ENCODE measurements at regions not wholly inside any gene's neighbourhood (a gene's known extent, or its start where the extent isn't known, plus 50 kb on each side); places are given as distances from the start of the nearest gene placed in this dataset.
A peak's percentile ranks its signal among the peaks of the same experiment; 100 is the strongest.

DNA sequence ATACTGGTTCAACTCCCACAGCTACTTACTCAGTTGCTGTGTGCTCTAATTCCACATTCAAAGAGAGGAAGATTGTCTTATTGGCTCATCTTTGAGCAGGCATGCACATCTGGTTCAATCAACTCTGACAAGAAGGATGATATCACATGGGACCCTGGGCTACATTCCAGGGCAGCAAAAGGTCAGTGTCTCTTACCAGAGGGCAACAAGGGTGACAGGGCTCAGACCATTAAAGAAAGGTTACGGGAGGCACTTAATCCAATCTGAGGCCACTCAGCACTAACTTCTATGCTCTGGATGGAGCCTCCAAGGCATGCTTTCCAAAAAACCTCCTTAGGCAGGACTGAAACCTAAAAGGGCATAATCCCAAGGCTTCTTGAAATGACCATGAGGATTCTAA, 549.4 kb upstream of the API5 start:
- TF ChIP-seq, protein P1, sequence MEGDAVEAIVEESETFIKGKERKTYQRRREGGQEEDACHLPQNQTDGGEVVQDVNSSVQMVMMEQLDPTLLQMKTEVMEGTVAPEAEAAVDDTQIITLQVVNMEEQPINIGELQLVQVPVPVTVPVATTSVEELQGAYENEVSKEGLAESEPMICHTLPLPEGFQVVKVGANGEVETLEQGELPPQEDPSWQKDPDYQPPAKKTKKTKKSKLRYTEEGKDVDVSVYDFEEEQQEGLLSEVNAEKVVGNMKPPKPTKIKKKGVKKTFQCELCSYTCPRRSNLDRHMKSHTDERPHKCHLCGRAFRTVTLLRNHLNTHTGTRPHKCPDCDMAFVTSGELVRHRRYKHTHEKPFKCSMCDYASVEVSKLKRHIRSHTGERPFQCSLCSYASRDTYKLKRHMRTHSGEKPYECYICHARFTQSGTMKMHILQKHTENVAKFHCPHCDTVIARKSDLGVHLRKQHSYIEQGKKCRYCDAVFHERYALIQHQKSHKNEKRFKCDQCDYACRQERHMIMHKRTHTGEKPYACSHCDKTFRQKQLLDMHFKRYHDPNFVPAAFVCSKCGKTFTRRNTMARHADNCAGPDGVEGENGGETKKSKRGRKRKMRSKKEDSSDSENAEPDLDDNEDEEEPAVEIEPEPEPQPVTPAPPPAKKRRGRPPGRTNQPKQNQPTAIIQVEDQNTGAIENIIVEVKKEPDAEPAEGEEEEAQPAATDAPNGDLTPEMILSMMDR (conservative IDR thresholded peaks at IDR 0.05): no peak
- Mint-ChIP-seq H3K27me3 (no peaks in the 10 kb centered on the region), H3K27ac (no peak overlapping the region), H3K4me1 (ENCODE audit: unreplicated experiment) (no peaks in the 10 kb centered on the region), H3K4me3 (no peak overlapping the region), H3K9me3 (no peaks in the 10 kb centered on the region), H3K36me3 (no peaks in the 10 kb centered on the region)
- no peak for DNase-seq (ENCODE audit: extremely low spot score, unreplicated experiment)

DNA sequence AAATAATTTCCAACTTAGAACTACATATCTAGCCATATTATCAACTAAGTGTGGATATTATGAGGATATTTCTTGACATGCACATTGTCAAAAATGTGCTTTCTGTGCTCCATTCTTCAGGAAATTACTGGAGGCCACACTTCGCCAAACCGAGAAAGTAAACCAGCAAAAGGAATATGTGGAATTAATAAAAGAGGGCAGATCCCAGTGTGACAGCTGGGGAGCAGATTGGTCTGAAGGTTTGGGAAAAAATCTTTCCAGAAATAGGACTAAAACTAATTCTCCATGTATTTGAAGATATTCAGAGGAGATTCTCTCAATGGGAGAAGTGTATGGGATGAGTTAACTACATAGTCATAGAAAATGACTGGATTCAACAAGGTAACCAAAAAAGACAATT, 546.9 kb upstream of the API5 start:
- no peaks in the 10 kb centered on the region for H3K36me3 Mint-ChIP-seq
- H3K27me3 Mint-ChIP-seq: no peaks in the 10 kb centered on the region
- no peaks in the 10 kb centered on the region for H3K4me1 Mint-ChIP-seq (ENCODE audit: unreplicated experiment)
- no peak for DNase-seq (ENCODE audit: extremely low spot score, unreplicated experiment)
- H3K27ac Mint-ChIP-seq: no peak overlapping the region
- TF ChIP-seq, protein P1 (conservative IDR thresholded peaks at IDR 0.05): no peak
- no peaks in the 10 kb centered on the region for H3K9me3 Mint-ChIP-seq
- no peak overlapping the region for H3K4me3 Mint-ChIP-seq

DNA sequence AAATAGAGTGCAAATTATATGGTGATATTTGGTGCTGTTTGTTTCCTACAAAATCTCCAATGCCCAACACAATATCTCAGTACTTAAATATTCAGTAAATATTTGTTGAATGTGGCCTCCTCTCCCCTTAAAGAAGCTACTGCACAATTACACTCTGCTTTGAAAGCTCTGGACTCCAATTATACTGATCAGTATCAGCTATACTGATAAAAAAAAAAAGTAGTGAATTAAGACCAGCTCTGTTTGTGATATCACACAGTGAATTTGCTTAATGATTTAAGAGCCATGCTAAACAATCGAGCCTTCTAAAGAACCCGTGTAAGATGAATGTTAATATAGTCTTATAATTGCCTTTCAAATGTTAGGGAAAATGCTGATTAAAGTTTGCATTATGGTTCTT, 543.2 kb upstream of the API5 start:
- no peaks in the 10 kb centered on the region for H3K27me3 Mint-ChIP-seq
- no peak overlapping the region for H3K4me3 Mint-ChIP-seq
- TF ChIP-seq, protein P1 (conservative IDR thresholded peaks at IDR 0.05): no peak
- H3K36me3 Mint-ChIP-seq: no peaks in the 10 kb centered on the region
- no peak overlapping the region for H3K27ac Mint-ChIP-seq
- no peaks in the 10 kb centered on the region for H3K4me1 Mint-ChIP-seq (ENCODE audit: unreplicated experiment)
- no peaks in the 10 kb centered on the region for H3K9me3 Mint-ChIP-seq
- DNase-seq (ENCODE audit: extremely low spot score, unreplicated experiment): no peak

DNA sequence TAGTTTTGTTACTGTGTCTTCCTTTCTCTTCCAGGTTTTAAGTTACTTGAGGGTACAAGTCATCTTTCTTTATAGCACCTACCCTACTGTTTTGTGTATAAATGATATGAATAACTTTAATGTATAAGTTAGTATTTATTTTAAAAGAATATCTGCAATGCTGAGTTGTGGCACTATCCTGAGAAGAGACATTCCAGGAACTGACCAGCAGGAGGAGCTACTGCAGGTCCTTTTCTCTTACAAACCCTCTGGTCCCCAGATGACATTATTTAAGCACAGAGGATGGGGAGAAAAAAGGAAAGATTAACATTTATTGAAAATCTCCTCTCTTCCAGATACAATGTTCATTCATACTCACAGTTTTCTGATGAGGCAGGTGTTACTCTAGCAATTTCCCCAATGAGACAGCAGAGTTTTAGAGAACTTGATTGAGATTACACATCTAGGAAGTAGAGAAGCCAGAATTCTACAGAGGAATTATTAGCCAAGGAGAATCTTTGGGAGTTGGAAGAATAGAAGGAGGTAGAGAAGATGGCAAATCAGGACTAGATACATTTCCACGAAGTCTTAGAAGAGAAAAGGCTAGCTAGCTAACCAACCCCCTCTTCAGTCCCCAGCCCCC, 541.2 kb upstream of the API5 start:
- Mint-ChIP-seq H3K27me3 (no peaks in the 10 kb centered on the region), H3K4me3 (no peak overlapping the region), H3K36me3 (no peaks in the 10 kb centered on the region), H3K9me3 (no peaks in the 10 kb centered on the region), H3K27ac (no peak overlapping the region), H3K4me1 (ENCODE audit: unreplicated experiment) (peaks cover 5% of the 10 kb centered on the region)
- TF ChIP-seq, protein P1 (conservative IDR thresholded peaks at IDR 0.05): peak; percentile 82
- DNase-seq (ENCODE audit: extremely low spot score, unreplicated experiment): no peak

DNA sequence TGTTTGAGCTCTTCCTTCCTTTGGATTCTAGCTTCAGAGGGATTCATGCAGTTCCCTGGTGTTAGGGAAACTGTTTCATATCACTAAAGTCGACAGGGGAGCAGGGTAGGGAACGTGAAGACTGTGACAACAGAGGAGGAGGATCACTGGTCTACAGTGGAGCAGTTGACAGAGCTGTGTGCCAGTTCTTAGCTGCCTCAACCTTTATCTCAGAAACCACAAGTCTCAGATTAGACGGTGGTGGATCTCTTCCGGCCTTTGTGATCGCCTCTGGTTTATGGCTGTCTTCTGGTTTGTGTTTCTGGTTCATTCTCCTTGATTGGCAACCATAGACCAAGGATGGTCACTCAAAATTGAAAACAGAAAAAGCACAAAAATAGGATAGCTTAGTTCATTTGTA, 538.9 kb upstream of the API5 start:
- Mint-ChIP-seq H3K36me3 (no peaks in the 10 kb centered on the region), H3K4me3 (no peak overlapping the region), H3K27me3 (no peaks in the 10 kb centered on the region), H3K27ac (no peak overlapping the region), H3K9me3 (no peaks in the 10 kb centered on the region), H3K4me1 (ENCODE audit: unreplicated experiment) (peaks cover 5% of the 10 kb centered on the region)
- DNase-seq (ENCODE audit: extremely low spot score, unreplicated experiment): no peak
- TF ChIP-seq, protein P1 (conservative IDR thresholded peaks at IDR 0.05): no peak

DNA sequence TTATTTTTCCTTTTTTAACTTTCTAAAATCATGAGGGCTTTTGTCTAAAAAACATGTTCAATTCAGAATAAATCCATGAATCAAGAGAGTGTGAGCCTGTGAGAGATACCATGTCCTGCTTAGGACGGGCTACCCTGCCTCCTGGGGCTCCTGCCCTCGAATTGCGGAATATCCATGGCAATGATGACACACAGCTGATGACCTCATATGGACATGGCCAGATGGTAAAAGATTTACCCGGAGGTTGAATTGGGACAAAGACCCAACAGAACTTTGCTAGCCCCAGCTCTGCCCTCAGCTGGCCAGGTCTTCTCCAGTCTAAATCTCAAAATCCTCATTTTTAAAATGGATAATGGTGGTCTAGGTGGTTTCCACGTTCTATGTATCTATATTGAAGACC, 538.1 kb upstream of the API5 start:
- H3K4me1 Mint-ChIP-seq (ENCODE audit: unreplicated experiment): peaks cover 5% of the 10 kb centered on the region
- no peaks in the 10 kb centered on the region for H3K27me3 Mint-ChIP-seq
- no peak overlapping the region for H3K4me3 Mint-ChIP-seq

More for the DNA sequence above, 538.1 kb upstream of the API5 start:
- no peaks in the 10 kb centered on the region for H3K36me3 Mint-ChIP-seq
- no peak for DNase-seq (ENCODE audit: extremely low spot score, unreplicated experiment)
- TF ChIP-seq, protein P1 (conservative IDR thresholded peaks at IDR 0.05): no peak
- no peaks in the 10 kb centered on the region for H3K9me3 Mint-ChIP-seq
- no peak overlapping the region for H3K27ac Mint-ChIP-seq
